COLO829 (cell line): ENCODE measurements at regions not wholly inside any gene's neighbourhood (a gene's known extent, or its start where the extent isn't known, plus 50 kb on each side); places are given as distances from the start of the nearest gene placed in this dataset.
"Not testable (repeated sequence)": the region's sequence is repeated elsewhere in the genome, so short reads cannot be mapped to it uniquely, and the experiment has no call there.

Experiments
- DNase-seq: peaks from one replicate; pipeline ENCODE4 v3.0.0; 2012; ENCODE audit warnings: low spot score

DNA sequence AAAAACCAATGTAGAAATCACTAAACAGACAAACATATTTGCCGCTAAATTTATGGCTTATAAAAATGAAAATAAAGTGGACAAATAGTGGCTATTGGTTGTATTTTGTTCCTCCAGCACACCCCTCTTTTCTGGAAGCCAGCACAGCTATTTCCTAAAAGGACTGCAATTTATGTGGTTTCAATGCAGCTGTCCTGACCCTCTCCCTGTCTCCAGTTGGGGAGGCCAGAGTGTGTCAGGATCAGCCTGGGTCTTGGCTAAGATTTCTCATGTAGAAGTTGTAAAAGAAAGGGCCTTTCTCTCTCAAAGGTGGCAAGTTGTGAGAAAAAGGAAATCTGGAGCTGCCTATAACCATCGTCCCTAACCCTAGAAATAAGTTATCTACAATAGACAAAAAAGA lies 165.6 kb downstream of the ALDH8A1 start:
- no peak for DNase-seq

DNA sequence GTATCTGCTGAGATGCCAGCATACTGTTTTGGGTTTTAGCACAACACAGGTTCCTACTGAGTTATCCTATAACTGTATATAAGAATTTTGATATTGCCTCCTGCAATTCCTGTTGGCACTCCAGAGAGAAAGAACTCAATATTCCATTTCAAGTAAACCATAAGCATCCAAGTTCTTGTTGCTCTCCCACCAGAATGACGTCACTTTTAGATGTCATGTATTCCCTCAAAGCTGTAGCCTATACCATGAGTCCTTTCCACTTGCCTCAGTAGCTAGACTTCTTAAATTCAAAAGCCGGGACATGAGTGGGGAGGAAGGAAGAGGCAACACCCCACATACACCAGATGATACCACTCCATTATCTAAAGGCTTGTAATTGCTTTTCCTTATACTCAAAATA lies 171.5 kb downstream of the ALDH8A1 start:
- no peak for DNase-seq

DNA sequence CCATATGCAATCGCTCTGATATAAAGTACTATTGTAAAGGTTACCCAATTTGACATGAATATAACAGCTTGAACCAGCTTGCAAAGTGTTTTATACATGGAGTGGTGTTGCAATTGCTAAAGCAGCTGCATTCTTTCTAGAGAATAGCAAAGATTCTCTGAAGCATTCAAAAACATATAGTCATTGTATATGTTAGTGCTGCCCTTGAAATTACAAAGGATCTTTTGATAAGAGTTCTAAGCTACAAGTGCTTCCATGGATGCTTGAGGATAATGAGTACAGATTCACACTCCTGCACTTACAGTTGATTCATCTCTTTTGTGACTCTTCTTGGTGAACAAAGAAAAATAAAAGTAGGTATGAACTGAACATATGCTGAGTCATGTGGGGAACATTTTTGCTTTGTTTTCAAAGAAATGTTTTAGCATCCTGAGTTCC lies 175.7 kb downstream of the ALDH8A1 start:
- peak; percentile 77 for DNase-seq

DNA sequence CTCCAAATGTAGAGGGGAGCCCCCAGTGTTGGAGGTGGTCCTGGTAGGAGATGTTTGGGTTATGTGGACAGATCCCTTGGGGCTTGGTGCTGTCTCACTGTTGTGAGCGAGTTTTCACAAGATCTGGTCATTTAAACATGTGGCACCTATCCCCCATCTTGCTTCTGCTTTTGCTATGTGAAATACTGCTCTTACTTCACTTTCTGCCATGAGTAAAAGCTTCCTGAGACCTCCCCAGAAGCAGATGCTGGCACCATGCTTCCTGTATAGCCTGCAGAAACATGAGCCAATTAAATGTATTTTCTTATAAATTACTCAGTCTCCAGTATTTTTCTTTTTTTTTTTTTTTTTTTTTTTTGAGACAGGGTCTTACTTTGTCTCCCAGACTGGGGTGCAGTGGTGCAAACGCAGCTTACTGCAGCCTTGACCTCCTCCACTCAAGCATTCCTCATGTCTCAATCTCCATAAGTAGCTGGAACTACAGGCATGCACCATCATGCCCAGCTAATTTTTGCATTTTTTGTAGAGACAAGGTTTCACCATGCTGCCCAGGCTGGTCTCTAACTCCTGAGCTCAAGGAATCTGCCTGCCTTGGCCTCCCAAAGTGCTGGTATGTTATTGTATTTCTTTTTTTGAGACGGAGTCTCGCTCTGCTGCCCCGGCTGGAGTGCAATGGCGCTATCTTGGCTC lies 177.1 kb downstream of the ALDH8A1 start:
- no peak for DNase-seq

DNA sequence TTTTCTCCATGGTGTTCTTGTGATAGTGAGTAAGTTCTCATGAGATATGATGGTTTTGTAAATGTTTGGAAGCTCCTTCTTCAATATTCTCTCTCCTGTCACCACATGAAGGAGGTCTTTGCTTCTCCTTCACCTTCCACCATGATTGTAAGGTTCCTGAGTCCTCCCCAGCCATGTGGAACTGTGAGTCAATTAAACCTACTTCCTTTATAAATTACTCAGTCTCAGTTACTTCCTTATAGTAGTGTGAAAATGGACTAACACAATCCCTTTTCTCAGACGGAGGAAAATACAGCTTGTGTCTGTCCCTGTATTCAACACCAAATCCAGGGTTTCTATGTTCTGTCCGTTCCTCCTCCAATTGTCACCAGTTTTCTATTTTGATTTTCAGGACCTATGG lies 181.0 kb downstream of the ALDH8A1 start:
- no peak for DNase-seq

DNA sequence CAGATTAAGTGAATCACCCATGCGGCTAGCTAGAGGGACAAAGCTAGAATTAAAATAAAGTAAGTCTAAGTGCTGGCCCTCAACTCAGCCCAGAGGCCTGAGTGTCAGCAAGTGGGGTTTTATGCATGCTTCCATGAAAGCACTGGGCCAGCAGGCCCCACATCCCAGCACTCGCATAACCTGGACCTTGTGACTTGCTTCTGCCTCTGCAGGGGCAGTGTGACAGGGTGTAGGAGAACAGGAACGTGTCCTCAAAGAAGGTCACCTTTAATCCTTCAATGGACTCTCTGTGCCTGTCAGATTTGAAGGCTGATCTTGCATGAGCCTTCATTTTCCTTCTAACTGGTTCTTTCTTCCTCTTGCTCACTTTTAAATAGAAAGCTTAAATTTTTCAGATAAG lies 183.4 kb downstream of the ALDH8A1 start:
- DNase-seq = no peak

DNA sequence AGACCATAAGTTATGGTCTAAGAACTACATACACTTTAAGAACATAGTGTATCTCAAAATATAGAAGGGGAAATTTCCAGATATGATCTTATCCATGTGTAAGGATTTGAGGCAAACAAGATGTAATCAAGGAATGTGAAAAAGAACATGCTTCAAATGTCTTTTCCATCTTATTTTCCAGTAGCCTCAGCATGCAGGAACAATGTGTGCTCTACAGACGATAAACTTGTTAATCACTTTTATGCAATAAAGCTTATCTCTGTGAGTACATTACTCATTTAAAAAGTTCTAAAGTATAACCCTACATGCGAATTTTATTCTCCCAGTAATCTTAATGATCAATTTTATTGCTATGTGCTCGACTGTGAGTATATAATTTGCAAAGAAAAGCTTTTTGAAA lies 185.2 kb downstream of the ALDH8A1 start:
- DNase-seq = no peak

DNA sequence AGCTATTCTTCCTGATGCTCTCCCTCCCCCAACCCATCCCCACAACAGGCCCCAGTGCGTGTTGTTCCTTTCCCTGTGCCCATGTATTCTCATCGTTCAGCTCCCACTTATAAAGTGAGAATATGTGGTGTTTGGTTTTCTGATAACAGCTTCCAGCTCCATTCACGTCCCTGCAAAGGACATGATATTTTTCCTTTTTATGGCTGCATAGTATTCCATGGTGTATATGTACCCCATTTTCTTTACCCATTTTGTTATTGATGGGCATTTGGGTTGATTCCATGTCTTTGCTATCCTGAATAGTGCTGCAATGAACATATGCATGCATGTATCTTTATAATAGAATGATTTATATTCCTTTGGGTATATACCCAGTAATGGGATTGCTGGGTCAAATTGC lies 186.3 kb downstream of the ALDH8A1 start:
- DNase-seq = not testable (repeated sequence)

DNA sequence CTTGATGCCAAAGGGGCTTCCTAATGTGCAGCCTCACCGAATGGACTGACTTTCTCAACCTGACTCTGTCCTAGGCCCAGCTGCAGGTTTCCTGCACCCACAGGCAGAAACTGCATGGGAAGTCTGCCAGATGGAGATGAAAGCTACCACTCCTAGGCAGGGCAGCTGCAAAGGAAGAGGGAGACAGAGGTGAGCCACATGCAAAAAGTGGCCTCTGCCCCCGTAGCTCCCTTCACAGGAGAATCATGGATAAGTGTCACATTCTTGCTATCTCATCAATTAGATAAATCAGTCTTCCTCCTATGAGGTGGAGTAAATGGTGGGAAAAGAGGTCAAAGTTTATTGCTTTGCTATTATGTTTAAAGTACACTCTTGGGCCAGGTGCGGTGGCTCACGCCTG lies 191.3 kb downstream of the ALDH8A1 start:
- no peak for DNase-seq

DNA sequence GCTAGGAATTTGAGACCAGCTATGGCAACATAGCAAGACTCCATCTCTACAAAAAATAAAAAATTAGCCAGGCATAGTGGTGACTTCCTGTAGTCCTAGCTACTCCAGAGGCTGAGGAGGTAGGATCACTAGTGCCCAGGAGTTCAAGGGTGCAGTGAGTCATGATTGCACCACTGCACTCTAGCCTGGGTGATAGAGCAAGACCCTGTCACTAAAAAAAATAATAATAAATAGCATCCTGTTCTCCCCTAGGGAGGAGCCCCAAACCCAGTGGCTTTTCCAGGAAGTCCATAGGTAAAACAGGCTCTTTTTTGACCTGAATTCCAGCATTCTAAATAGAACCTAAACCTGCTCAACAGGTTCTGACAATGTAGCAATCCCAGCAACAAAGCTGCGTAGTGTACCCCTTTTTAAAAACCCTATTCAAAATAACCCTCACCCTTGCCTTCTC lies 192.0 kb downstream of the ALDH8A1 start:
- no peak for DNase-seq

DNA sequence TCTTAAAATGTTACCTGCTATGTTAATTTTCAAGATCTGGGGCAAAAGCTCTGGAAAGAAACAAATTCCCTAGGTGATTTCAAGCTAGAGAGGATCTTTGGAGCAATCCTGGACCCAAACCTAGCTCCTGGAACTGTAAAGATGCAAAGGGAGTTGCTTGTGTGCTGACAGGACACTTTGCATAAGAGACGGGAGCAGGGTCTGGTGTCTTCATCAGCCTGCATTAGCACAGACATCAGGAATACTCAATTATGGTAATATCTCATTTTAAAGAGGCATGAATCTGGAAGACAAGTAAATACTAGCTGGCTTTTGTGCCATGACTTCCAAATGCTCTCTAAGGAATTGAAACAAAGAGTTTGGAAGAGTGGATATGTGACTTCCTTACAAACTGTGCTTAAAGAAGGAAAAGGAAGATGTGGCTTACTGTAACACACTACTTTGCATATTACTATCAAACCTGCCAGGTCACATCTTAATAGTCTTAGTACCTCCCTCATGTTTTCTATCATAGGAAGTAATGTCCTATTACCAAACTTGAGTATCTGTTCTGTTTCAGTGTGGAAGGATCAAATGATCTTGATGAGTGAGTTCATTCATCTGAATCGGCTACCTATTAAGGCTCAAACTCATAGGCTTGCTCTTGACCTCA lies 193.4 kb downstream of the ALDH8A1 start:
- DNase-seq = no peak

DNA sequence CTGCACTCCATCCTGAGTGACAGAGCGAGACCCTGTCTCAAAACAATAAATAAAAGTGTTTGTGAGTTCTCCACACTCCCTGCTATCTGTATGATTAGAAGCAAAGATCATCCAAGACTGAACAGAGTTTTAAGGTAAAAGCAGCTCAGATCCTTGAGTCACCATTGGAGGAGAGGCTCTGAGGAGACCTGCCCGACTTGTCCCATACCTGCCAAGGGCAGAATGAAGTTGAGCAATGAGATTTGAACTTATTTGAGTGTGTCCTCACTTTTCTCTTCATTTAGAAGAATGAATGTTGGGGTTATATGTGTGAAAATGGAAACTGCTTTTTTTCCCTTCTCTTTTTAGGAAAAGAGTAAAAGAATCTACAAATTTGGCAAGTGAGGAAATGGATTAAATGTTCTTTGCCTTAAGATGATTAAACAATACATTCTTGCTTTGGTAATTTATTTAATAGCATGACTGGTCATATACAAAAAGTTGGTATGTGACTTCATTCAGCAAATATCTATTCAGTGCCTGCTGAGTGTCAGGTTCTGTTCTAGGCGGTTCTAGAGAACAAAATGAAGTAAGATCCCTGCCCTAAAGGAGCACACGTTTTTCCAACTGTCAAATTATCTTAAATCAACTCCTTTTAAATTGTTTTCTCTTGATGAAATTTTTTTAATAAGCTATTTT lies 195.7 kb downstream of the ALDH8A1 start:
- DNase-seq = no peak

DNA sequence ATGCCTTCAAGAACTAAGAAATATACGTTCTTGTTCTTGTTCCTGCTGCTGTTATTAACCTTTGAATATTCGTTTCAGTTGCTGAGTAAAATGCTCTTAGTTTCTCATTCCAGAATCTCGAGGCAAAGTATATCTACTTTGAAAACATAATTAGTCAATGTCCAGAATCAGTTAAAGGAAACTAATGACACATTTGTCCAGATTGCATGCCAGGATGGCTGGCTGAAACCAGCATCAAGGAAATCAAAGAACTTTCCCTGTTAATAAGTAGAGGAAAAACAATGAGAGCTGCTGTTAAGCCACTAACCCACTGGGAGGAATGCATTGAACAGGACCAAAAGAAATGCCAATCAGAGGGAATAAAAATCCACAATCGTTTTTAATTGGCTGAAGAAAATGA lies 196.9 kb downstream of the ALDH8A1 start:
- DNase-seq = peak; percentile 50

DNA sequence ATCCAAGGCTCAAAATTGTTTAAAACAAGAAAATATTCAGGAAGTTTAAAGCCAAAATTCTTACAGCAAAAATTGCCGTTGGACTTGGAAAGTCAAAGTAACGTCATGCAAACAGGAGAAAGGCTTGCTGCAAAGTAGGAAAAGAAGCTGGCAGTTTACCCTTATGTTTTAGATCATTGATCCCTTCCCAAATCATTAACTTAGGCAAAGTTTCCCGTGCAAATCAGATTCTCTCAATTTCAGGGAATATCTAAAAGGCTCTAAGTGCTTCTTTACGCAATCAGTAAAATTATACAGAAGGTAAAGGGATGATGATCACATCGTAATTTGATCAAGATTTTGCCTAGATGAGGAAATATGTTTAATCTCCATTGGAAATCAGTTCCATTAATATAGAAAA lies 197.5 kb downstream of the ALDH8A1 start:
- DNase-seq = no peak

DNA sequence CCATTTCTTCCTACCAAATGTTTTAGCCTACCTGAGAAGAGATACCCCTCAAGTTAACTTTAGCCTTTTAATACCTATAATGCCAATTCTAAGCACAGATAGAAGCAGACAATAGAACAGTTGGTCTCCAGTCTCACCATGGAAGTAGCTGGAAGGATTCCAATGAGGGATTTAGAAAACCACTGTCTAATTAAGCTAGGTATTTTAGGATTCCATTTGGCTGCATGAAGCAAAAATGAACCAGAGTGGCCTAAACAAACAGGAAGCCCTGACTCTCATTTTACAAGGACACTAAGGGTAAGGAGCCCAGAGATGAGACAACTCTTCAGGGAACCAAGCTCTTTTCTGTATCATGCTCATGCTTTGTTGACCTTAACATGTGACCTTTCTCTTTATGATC lies 199.2 kb downstream of the ALDH8A1 start:
- DNase-seq = no peak

DNA sequence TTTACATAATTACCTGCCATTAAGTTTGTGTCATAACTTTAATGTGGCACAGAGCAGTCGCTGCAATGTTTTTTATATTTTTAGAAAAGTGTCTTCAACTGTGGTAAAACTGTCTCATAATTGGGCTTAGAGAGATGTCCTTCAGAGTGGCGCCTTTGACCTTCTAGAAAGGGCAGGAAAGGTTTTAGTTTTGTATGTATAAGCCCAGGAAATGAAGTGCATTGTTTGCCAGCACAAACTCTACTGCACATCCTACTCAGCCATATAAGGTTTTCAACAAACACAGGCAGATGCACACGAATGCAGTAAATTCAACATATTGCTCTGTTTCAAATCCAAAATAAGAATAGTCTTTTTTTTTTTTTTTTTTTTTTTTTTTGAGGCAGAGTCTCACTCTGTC lies 201.4 kb downstream of the ALDH8A1 start:
- no peak for DNase-seq

DNA sequence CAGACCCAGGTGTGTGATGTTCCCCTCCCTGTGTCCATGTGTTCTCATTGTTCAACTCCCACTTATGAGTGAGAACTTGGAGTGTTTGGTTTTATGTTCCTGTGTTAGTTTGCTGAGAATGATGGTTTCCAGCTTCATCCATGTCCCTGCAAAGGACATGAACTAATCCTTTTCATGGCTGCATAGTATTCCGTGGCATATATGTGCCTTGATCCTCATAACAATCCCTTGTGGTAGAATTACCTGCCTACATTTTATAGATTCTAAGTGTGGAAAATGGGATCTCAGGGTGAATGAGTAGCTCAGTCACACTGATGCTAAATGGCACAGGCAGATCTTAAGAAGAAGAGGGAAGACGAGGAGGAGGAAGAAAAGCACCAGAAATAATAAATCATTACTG lies 202.7 kb downstream of the ALDH8A1 start:
- DNase-seq = not testable (repeated sequence)

DNA sequence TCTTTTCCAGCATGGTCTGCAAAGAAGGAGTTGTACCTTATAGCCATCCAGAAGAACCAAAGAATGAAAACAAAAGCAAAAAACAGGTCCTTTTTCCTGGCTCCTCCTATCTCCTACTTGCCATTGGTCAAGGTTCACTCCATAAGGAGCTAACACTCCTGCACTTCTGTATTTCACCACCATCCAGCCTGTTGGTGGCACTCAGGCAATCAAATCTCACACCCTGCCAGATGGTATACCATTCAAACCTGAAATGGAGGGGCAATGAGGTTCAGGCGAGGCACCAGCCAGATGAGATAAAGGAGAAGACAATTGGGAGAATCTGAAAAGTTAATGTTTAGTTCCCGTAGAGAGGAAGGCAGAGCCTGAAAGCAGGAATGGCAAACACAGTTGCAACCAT lies 203.8 kb downstream of the ALDH8A1 start:
- no peak for DNase-seq

DNA sequence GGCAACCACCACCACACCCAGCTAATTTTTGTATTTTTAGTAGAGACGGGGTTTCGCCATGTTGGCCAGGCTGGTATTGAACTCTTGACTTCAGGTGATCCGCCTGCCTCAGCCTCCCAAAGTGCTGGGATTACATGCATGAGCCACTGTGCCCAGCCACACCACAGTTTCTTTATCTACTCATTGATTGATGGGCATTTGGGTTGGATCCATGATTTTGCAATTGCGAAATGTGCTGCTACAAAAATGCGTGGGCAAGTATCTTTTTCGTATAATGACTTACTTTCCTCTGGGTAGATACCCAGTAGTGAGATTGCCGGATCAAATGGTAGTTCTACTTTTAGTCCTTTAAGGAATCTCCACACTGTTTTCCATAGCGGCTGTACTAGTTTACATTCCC lies 204.7 kb downstream of the ALDH8A1 start:
- DNase-seq = not testable (repeated sequence)

DNA sequence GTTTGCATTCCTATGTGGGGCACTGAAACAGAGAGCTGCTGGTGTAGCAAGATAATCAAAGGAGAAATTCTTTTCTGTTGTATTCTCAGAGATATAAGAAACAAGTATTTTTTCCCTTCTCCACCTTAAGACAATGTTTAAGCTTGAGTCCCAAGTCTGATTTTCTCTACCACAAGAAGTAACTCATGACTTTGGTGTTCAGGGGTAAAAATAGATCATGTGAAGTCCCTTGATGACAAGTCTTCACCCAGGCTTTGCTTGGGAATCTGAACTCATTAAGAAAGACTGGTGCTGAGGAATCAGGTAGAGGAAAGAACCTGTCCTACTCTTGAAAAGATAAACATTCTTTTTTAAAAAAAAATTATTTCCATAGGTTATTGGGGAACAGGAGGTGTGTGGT lies 205.6 kb downstream of the ALDH8A1 start:
- no peak for DNase-seq

DNA sequence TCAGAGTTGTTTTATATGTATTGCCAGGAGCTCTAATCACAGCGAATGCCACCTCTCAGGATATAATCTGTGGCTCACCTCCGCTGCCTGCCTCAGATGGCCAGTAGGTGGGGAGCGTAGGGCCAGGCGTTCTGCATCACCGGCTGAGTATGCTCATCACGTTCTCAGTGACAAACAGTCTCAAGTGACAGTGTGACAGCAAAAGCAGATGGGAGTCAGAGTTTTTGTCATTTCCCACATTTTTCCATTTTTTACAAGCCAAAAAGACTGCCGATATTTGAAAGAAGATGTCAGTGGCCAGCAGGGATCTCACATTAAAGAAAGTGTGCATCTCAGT lies 208.7 kb downstream of the ALDH8A1 start:
- no peak for DNase-seq

DNA sequence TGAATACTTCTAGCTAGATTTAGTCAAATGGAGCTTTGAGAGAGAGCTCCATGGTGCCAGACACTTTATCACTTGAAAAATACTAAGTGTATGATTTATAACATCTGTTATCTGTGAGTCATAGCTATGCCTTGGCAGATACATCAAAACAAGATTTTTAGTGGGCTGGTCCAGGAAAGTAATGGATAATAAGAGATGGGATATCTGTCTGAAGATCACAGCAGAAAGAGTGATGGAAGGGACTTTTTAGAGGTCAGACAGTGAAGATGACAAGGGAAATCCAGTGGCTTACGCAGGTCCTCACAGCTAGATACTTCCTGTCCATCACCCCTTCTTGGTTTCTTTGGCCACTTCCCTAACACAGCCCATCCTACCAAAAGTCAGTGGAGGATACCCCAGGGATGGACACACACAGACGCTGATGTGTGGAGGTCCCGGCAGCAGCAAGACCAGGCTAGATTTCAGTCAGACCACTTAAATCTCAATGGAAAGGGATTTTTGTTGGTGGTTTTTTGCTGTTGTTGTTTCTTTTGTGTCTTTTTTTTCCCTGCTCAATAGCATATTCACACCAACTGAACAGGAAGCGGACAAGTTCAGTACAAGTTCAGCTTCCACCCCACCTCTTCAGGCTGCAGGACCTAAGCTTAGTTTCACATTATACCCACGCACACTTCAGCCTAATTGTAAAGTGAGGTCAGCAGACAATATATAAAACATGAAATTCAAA lies 209.3 kb downstream of the ALDH8A1 start:
- DNase-seq = peak; percentile 57

DNA sequence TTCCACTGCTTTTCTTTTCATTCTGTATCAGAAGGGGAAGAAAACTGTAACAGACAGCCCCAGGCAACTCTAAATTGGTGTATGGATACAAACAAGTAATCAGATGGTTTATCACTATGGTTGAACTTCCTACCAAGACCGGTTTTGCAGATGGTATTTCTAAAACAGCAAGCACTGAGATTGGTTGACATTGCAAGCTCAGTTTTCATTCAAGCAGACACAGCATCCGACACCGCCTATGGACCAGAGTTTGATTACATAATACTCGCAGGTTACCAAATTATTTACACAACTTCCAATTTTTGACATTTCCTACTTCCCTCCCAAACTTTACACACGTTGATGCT lies 209.9 kb downstream of the ALDH8A1 start:
- DNase-seq = no peak
